ENCODE measurements at regions not wholly inside any gene's neighbourhood (a gene's known extent, or its start where the extent isn't known, plus 50 kb on each side); places are given as distances from the start of the nearest gene placed in this dataset.

DNA sequence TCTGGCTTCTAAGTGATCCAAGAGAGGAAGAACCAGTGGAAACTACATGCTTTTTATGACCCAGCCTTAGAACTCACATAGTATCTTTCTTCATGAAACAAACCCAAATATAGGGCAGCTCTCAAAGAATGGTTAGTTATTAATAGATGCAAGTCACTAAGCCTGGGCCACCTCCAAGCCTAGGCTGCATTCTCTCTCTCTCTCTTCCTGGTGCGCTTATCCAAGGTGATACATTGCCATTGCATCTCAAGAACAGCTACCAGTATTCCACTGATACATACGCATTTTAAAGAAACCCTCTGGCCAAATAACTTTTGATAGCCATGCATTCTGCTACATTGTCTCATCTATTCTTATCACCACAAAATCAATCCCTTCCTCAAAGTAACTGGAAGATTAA is 455.6 kb upstream of the ADGRL2 start:
- TF ChIP-seq, protein P1, sequence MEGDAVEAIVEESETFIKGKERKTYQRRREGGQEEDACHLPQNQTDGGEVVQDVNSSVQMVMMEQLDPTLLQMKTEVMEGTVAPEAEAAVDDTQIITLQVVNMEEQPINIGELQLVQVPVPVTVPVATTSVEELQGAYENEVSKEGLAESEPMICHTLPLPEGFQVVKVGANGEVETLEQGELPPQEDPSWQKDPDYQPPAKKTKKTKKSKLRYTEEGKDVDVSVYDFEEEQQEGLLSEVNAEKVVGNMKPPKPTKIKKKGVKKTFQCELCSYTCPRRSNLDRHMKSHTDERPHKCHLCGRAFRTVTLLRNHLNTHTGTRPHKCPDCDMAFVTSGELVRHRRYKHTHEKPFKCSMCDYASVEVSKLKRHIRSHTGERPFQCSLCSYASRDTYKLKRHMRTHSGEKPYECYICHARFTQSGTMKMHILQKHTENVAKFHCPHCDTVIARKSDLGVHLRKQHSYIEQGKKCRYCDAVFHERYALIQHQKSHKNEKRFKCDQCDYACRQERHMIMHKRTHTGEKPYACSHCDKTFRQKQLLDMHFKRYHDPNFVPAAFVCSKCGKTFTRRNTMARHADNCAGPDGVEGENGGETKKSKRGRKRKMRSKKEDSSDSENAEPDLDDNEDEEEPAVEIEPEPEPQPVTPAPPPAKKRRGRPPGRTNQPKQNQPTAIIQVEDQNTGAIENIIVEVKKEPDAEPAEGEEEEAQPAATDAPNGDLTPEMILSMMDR (IDR thresholded peaks at IDR 0.05; ENCODE audit: poor library complexity, severe bottlenecking): no peak
- TF ChIP-seq EZH2 (IDR thresholded peaks at IDR 0.05; ENCODE audit: borderline replicate concordance, insufficient read depth, low read length, poor library complexity, severe bottlenecking): no peak
- TF ChIP-seq POLR2AphosphoS5 (IDR thresholded peaks at IDR 0.05): no peak
- TF ChIP-seq MXI1 (conservative IDR thresholded peaks at IDR 0.05; ENCODE audit: poor library complexity, severe bottlenecking): no peak
- TF ChIP-seq, protein P2, sequence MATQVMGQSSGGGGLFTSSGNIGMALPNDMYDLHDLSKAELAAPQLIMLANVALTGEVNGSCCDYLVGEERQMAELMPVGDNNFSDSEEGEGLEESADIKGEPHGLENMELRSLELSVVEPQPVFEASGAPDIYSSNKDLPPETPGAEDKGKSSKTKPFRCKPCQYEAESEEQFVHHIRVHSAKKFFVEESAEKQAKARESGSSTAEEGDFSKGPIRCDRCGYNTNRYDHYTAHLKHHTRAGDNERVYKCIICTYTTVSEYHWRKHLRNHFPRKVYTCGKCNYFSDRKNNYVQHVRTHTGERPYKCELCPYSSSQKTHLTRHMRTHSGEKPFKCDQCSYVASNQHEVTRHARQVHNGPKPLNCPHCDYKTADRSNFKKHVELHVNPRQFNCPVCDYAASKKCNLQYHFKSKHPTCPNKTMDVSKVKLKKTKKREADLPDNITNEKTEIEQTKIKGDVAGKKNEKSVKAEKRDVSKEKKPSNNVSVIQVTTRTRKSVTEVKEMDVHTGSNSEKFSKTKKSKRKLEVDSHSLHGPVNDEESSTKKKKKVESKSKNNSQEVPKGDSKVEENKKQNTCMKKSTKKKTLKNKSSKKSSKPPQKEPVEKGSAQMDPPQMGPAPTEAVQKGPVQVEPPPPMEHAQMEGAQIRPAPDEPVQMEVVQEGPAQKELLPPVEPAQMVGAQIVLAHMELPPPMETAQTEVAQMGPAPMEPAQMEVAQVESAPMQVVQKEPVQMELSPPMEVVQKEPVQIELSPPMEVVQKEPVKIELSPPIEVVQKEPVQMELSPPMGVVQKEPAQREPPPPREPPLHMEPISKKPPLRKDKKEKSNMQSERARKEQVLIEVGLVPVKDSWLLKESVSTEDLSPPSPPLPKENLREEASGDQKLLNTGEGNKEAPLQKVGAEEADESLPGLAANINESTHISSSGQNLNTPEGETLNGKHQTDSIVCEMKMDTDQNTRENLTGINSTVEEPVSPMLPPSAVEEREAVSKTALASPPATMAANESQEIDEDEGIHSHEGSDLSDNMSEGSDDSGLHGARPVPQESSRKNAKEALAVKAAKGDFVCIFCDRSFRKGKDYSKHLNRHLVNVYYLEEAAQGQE (IDR thresholded peaks at IDR 0.05; ENCODE audit: borderline replicate concordance): no peak

Measured in neural cell (in vitro differentiated cells).